Fibroblast of mammary gland (primary cell): ENCODE measurements at regions not wholly inside any gene's neighbourhood (a gene's known extent, or its start where the extent isn't known, plus 50 kb on each side); places are given as distances from the start of the nearest gene placed in this dataset.
A peak's percentile ranks its signal among the peaks of the same experiment; 100 is the strongest.

Experiments used
- DNase-seq: peaks from one replicate; pipeline ENCODE4 v3.0.0-alpha.2; 2010; ENCODE audit warnings: low read depth
- H3K4me3 ChIP-seq: 2 replicates; pipeline ENCODE4 v1.5.1; 2011; ENCODE audit warnings: low read depth, mild to moderate bottlenecking, low read length, moderate library complexity; ENCODE audit not compliant: control insufficient read depth
- TF ChIP-seq, protein P1 (sequence below): conservative IDR thresholded peaks from 2 replicates; pipeline ENCODE4 v1.5.1; 2011; ENCODE audit warnings: low read depth, low read length, inconsistent platforms; ENCODE audit not compliant: control insufficient read depth, insufficient read depth

DNA sequence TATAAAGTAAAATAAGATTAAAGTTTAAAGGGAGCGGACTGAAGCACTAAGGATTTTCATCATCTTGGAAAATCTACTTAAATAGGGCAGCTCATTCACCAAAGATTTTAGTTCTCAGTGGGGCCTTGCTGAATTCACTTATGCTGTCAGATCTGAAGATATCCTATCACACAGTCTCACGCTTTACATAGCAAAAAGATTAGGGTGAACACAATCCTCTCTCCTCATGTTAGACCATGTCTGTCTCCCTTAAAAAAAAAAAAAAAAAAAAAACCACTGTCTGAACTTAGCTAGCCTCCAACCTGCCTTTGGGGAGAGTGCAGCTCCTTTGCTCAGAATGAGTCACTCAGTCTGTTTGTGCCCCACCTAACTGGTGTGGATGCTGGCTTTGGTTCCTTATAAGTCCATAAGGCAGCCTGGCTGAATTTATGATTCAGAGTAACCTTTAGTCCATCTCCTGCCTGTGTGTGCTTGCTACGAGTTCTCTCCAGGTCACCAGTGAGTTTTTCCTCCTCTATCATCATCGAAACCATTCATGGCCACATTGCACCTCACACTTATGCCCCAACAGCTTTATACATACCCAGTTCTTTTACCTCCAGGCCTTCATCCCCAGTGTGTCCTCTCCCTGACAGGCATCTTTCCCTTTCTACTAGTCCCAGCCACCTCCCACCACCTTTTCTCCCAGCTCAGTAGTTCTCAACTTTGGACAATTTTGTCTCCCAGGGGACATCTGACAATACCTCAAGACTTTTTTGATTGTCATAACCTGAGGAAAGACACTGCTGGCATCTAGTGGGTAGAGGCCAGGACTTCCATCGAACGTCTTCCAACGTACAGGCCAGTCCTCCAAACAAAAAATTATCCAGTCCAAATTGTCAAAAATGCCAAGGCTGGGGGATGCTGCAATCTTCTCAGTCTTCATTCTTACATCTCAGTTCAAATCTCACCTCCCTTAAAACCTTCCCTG, 220.7 kb upstream of the EMCN start:
- TF ChIP-seq, protein P1, sequence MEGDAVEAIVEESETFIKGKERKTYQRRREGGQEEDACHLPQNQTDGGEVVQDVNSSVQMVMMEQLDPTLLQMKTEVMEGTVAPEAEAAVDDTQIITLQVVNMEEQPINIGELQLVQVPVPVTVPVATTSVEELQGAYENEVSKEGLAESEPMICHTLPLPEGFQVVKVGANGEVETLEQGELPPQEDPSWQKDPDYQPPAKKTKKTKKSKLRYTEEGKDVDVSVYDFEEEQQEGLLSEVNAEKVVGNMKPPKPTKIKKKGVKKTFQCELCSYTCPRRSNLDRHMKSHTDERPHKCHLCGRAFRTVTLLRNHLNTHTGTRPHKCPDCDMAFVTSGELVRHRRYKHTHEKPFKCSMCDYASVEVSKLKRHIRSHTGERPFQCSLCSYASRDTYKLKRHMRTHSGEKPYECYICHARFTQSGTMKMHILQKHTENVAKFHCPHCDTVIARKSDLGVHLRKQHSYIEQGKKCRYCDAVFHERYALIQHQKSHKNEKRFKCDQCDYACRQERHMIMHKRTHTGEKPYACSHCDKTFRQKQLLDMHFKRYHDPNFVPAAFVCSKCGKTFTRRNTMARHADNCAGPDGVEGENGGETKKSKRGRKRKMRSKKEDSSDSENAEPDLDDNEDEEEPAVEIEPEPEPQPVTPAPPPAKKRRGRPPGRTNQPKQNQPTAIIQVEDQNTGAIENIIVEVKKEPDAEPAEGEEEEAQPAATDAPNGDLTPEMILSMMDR, result no peak
- no peak overlapping the region for H3K4me3 ChIP-seq
- DNase-seq, result peak; percentile 98

DNA sequence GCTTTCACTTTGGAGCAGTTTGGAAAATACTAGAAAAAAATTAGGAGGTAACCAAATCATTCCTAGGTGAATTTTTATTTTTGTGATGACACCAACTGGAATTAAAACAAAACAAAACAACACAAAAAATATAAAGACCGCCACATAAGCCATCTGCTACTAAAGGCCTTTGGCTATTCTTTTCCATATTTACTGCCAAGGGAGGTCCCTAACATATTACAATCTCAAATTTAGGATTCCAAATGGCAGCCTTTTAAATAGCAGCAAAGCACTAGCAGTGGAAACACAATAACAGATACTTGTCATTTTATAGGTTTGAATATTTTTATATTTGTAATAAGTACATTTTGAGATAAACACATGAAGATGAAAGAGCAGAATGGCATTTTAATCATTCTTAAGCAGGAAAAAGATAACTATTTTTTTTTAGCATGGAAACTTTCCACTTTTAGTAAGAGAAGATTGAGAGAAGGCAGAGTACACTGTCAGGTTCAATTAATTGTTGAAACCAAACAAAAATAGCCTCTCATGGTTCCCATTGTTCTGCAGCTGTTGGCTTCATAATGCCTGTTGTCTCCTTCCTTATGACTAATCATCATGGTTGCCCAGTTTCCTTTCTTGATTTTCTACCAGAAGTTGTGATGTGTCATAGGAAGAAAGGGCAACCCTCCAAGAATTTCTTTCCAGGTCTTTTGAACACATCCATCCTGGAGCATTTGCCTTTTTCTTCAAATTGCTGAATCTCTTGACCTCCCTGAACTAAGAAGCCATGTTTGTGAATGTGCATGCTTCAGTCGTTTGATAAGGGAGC, 219.0 kb upstream of the EMCN start:
- H3K4me3 ChIP-seq, result no peak overlapping the region
- DNase-seq, result peak; percentile 96
- TF ChIP-seq, protein P1, result no peak

DNA sequence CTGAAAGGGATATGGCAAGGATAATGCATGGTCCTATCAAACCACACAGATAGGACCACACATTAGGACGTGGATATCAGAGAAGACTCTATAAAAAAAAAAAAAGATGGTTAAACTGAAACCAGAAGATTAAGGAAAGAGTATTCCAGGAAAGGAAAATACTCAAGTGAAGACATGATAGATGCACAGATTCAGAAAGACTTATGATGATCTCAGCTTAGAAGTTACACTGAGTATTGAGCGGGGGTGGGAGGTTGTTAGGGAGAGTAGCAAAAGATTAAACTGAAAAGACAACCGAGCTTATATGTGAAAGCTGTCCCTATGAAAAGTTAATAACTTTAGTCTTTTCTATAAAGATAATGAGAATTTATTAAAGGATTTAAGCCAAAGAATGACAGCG, 211.0 kb upstream of the EMCN start:
- no peak overlapping the region for H3K4me3 ChIP-seq
- TF ChIP-seq, protein P1, result no peak
- DNase-seq, result peak; percentile 58

DNA sequence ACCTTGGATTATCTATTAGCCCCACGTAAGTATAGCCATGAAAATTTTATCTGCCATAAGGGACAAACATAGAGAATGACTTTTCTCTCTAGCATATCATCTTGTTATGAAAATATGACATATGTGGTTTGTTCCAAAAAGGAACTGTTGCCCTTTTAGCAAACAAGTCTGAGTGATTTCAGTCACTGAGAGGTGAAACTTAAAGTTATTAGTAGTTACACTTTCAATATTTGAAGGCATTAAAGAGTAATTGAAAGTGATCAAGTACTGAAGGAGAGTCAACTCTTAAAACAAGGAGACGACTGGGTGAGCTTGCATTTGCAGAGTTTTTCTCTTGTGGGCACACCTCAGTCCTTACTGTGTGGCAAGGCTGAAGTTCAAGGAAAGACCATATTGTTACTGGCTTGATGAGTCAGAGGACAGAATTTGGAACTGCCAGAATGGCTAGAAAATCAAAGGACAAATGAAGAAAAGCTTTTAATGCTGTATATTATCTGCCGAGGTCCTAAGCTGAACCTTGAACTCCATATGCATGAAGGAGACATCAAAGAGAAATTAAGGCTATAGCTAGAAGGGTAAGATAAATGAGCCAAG, 205.1 kb upstream of the EMCN start:
- no peak overlapping the region for H3K4me3 ChIP-seq
- TF ChIP-seq, protein P1, result no peak
- DNase-seq, result no peak

DNA sequence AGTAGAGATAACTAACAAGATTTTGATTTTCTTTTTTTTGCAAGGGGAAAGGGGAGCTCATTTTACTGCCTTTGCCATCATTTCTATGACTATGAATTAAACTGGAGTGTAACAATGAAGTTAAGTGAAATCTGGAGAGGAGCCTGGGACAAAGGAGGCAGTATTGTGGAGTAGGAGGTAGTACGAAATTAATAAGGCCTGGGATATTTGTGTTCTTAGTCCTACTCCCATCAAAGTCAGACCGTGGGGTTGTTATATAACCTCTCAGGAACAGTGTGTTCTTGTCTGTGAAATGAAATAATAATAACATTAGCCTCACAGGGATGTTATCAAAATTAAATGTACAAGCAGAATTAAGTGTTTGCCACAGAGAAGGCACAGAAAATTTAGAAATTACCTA, 204.3 kb upstream of the EMCN start:
- no peak for DNase-seq
- TF ChIP-seq, protein P1, result no peak
- H3K4me3 ChIP-seq, result no peak overlapping the region

DNA sequence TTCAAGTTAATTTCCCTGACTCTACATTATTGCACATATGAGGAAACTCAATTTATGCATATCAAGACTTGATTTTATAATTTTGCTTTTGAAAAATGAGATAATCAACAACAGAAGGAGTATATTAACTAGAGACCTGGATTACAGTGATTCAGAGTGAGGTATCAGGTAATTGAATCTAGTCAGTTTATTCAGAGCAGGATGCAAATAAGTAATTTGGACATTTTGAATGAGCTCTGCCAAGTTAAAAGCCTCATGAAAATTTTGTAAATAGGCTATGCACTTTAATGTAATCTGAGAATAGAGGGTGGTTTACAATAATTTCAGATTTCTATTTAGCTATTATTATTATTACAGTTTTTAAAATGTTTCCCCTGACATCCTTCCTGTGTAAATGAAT, 203.7 kb upstream of the EMCN start:
- TF ChIP-seq, protein P1, result no peak

More for the DNA sequence above, 203.7 kb upstream of the EMCN start:
- no peak for DNase-seq
- H3K4me3 ChIP-seq, result no peak overlapping the region
